ENCODE measurements at regions not wholly inside any gene's neighbourhood (a gene's known extent, or its start where the extent isn't known, plus 50 kb on each side); places are given as distances from the start of the nearest gene placed in this dataset.

DNA sequence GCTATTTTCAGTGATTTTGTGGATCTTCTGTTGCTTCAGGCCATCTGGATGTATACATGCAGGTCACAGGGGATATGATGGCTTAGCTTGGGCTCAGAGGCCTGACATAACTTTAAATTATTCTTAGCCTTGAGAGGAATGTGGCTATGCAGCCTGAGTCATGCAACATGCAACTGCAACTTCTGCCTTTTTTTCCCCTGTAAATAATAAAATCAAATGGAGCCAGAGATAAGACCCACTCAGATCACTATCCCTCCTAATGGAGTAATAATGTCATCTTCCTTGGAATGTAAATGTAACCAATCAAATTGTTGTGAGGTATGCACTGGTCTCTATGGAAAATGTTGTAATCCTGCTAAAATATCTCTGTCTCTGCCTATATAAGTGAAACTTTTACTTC is 54.9 kb downstream of the MAGEB17 start:
- DNase-seq, result no peak

DNA sequence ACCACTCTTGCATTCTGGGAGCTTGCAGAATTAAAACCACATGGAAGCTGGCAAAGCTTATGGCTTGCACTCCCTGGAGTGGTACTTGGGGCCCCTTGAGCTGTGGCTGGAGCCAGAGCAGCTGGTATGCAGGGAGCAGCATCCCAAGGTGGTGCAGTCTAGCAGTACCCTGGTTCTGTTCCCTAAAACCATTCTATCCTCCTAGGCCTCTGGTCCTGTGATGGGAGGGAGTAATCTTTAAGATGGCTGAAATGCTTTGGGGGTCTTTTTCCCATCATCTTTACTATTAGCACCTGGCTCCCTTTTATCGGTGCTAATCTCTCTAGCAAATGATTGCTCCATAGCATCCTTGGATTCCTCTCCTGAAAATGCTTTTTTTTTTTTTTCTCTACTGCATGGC is 56.1 kb downstream of the MAGEB17 start:
- no peak for DNase-seq

DNA sequence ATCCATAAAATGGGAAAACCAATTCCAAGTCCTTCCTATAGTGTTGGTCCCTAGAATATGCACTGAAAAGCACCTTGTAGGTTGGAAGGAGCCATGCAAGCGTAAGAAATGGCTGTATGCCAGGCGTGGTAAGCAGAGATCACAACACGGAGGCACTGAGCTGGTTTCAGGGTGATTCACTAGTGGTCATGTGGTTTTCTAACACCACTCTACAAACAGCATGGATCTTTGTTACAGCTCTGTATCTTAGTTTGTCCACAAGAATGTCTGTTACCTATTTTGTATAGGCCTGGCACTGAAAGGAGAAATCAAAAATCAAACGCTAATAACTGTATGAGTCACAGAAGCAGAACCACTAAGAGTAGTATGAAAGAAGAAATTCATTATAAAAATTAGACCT is 71.9 kb downstream of the MAGEB17 start:
- no peak for DNase-seq

DNA sequence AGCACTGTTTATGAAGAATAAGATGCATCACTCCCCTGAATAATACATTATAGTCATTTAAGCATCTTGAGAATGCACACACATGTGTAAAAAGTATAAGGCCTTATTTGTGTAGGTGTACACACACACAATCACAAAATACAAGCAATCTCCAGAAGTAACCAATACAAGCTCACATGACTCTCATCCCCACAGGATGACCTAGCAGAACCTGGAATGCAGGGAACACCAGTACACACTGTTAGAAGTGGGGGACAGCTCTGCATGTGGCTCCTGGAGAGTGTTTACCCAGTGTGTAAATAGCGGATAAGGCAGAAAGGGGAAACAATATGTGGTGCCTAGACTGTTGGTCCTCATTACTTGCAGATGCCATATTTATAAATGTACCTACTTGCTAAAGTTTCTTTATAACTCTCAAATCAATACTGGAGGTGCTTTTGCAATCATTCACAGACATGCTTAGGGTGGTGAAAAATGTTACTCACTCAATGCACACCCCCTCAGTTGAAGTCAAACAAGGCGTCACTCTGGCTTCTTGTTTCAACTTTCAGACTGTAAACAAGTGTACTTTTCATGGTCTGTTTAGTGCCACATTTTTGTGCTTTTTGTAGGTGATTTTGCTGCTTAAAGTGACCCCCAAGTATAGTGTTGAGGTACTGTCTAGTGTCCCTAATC is 73.1 kb downstream of the MAGEB17 start:
- DNase-seq, result no peak

DNA sequence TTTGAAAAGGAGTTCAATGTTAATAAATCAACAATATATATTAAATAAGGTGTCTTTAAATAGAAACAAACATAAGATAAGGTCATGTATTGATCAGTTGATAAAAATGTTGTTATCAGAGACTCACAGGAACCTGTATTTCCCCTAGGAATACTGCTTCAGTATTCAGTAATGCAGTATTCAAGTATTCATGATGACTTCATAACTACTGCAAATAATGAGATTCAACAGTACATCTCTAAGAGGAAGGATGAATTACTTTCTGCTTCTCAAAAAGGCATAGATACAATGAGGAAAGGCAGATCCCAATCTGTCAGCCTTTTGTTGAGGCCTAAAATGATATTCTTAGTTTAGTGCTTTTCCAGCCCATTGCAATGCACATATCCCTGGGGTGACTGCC is 73.7 kb downstream of the MAGEB17 start:
- DNase-seq, result no peak

DNA sequence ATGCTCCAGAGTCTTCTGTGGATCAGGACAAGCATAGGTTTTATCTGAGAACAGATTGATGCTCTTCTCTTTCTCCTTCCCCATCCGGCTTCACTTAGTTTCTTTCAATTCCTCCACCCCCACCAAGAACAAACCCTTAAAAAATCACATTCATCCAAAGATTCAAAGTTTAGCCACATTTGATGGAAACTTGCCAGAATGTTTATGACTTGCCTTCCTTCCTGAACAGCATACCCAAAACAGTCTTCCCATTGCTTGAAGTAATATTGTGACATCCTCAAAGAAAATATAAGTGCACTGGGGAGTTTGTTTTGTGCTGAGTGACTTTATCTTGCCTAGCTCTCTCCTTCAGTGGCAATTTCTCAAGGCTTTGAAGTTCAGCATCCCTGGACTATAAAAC is 83.0 kb downstream of the MAGEB17 start:
- no peak for DNase-seq

DNA sequence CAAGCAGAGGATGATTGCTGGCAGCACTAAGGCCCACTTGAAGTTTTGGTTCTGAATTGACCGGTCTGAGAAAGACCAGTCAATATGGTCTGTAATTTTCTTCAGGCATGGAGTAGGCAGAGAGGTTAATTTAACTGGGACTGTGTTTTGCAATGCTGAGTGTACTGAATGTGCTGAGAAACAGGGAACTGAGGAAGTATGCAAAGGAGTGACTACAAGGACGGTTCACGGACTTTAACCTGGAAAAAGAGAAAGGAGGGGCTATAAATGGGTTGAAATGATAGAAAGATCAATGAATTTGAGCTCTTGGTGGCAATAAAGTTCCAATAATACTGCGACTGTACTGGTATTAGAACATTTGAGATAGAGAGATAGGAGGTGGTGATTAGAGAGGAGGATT is 84.5 kb downstream of the MAGEB17 start:
- DNase-seq, result no peak

DNA sequence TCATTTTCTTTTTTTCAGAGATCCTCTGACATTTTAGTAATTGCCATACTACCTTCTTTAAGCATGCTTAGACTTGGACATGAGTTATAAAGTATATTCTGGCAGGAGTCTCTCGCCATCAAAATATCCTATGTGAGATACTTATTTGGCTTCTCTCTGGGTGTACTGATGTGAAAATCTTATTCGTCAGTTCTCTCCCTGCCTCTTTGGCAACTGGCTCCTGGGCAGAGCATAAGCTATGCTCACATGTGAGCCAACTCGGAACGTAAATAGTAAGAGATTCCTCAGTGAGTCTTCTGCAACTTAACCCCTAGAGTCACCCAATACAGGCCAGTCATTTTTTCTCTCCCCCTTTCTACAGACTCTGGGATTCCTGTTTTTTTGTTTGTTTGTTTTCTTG is 91.6 kb downstream of the MAGEB17 start:
- no peak for DNase-seq

DNA sequence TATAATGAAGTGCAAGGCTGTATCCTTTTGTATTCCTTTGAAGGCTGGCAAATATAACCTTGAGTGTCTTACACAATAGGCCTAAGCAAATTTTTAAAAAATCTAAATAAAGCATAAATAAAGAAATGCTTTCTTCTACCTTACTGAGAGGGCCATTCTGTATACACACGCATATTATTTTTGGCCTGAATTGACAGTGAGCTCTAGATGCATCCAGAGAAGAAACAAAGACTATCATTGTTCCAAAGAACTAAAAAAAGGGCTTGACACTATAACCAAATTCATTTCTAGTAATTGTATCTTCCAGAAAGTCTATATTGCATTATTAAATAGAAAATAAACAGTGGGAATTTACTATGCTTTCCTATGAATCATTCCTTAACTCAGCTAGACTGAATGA is 100.2 kb downstream of the MAGEB17 start:
- DNase-seq, result no peak

DNA sequence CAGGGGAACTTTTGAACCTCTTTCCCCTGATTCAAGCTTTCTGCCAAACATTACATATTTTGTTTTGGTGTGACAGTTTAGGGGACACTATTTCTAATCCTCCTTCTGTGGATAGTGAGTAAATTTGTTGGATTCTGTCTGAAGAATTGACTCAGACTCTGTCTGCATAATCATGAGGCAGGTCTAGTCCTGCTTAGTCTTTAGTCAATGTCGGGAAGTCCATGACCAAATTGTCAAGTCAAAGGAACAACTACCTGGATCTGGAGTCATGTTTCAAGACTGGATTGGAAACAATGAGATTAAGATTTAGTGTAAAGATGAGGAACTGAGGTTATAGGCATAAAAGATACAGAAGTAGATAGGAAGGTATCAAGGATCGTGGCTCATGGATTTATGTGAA is 100.9 kb downstream of the MAGEB17 start:
- no peak for DNase-seq

DNA sequence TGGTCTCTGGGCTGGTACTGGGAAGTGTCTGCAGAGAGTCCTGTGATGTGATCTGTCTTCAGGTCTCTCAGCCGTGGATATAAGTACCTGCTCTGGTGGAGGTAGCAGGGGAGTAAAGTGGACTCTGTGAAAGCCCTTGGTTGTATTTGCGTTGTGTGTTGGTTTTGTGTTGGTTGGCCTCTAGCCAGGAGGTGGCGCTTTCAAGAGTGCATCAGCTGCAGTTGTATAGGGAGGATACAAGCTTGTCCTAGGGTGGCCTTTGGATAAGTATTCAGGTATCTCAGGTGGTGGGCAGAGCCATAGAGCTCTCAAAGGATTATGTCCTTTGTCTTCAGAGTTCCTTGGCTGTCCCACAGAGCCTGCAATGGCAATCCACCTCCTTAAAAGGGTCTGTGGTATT is 111.6 kb downstream of the MAGEB17 start:
- DNase-seq, result no peak

DNA sequence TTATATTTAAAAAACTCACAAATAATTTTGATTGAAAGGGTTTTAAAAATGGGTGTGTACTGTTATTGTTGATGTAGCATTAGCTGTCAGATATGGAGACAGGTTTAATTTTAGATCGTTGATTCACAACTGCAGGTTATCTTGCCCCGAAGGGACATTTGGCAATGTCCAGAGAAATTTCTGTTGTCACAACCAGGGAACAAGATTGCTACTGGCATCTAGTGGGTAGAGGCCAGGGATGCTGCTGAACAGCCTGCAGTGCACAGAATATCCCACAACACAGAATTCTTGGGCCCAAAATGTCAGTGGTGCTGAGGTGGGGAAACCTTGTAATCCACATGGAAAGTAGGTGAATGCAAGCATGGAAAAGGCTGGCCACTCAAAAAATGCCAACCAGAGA is 114.9 kb downstream of the MAGEB17 start:
- no peak for DNase-seq

DNA sequence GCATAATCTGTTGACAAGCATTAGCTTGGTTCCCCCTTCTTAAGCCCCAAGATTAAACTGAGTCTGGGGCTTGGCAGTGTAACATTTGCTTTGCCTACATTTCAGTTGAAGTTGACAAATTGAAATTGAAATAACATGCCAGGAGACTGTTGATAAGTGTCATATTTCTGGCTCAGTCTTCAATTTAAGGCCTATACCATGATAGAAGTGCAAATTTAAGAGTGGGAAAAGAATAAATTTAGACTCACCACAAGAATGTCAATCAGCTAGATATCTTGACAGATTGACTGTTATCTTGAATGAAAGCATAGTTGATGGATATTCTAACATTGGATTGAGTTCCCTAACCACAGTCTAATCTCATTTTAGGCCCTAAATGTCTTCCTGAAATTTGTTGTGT is 117.6 kb downstream of the MAGEB17 start:
- no peak for DNase-seq

DNA sequence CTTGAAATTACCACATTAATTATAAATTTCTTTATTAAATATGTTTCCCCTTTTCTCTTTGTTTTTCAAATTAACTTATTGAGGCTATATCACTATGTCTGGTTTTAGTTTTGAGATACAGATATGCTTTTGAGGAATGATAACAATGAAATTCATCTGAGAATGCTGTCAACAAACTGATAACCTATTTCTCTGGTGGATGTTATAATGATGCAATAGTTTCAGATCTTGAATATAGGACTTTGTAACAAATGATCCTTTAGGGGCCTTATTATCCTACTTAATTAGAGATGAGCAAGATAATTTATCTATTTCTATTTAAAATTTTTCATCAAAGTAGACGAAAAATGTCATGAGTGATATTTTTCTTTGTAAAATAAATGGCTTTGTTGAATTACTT is 123.7 kb downstream of the MAGEB17 start:
- no peak for DNase-seq

DNA sequence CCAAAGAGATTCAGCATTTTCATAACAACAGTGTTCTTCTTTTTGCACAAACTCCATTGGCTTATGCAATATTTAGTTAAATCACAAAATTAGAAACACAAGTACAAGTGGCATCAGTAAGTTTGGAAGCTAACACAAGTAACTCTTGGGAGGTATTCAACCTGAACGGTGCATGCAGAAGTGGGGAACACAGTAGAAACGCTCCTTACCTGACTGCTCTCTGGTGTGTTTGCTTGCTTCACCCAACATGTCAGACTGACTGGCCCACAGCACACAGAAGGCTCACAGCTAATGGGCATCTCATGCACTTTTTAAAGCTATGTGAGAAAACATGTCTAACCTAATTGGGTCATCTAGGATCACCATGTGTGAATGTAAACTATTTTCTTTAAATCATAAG is 133.6 kb downstream of the MAGEB17 start:
- no peak for DNase-seq

DNA sequence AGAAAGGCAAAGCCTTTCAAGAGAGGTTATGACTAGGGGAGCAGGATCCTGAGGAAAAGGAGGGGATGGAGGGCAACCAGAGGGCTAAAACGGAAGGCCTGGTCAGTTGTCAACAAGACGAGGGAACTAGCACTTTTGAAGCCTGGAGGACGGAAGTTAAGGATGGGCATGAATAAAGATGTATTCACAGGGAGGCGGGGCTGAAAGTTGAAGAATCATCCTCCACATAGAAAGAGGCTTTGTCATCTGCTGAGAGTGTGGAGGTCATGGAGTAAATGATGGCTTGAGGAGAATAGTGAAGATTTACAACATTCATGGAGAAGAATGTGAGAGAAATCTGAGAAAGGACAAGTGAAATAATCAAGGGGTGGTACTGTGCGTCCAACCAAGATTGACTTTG is 137.5 kb downstream of the MAGEB17 start:
- no peak for DNase-seq

DNA sequence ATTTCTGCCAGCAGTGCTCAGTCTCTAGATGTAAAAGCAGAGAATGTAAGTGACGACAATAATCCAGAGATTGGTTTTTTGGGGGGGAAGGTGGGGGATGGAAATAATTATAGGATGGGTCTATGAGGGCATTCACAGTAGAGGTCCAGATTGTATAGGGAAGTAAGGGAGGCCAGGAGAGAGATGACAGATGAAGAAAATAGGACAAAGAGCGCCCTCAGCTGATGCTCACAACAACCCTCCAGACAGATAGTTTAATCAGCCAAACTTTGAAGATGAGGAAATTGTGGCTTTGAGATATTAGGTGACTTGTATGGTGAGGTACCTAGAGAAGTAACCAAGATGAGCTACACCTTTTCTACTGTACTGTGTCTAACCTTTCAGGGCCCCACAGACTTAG is 137.9 kb downstream of the MAGEB17 start:
- no peak for DNase-seq

DNA sequence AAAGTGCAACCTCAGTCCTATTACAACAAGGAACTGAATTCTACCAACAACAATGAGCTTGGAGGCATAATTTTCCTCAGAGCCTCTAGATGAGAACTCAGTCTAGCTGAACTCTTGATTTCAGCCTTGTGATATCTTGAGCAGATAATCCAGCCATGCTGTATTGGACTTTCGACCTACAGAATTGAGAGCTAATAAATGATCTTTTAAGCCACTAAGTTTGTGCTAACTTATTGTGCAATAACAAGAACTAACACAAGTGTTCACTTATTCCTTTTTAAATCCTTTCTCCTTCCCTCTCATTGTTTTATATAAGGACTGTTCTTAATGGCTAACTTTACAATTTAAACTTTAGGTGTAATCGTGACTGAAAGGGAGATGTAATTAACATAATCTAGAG is 140.7 kb downstream of the MAGEB17 start:
- DNase-seq, result no peak

DNA sequence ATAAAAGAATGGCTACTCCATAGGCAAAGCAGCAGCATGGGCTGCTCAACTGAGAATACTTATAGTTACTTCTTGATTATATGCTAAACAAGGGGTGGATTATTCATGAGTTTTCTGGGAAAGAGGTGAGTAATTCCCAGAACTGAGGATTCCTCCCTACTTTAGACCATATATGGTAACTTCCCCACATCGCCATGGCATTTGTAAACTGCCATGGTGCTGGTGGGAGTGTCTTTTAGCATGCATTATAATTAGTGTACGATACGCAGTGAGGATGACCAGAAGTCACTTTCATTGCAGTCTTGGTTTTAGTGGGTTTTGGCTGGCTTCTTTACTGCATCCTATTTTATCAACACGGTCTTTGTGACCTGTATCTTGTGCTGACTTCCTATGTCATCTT is 141.5 kb downstream of the MAGEB17 start:
- DNase-seq, result no peak

DNA sequence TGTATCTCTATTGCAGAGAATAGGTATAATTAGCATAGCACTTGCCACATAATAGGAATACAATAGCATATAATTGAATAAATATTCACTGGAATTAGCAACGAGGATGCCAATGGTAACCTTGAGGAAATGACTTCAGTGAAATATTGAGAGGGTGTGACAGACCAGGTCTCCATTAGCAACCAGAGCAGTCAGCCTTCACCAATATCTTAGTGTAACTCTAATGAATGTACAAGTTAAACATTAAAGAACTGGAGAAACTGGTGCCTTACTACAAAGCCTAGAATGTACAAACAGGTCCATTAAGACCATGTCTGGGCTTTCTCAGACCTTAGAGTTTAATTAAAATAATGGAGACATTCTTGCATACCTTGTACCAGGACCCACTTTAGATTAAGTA is 143.0 kb downstream of the MAGEB17 start:
- no peak for DNase-seq

DNA sequence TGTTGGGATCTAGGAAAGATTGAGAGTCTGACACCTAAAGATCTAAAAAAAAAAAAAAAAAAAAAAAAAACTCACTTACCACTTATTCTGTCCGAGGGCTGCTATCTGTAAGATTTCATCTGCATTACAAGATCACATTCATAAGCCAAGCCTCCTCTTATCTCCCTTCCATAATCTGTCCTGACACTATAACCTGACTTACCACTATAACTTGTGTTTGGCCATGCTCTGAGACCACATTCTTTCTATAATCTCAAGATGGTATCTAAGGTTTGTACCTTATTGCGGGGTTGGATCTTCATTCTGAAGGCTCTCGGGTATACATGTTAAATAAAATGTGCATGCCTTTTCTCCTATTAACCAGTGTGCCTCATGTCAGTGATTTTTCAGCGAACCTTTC is 144.4 kb downstream of the MAGEB17 start:
- DNase-seq, result no peak

DNA sequence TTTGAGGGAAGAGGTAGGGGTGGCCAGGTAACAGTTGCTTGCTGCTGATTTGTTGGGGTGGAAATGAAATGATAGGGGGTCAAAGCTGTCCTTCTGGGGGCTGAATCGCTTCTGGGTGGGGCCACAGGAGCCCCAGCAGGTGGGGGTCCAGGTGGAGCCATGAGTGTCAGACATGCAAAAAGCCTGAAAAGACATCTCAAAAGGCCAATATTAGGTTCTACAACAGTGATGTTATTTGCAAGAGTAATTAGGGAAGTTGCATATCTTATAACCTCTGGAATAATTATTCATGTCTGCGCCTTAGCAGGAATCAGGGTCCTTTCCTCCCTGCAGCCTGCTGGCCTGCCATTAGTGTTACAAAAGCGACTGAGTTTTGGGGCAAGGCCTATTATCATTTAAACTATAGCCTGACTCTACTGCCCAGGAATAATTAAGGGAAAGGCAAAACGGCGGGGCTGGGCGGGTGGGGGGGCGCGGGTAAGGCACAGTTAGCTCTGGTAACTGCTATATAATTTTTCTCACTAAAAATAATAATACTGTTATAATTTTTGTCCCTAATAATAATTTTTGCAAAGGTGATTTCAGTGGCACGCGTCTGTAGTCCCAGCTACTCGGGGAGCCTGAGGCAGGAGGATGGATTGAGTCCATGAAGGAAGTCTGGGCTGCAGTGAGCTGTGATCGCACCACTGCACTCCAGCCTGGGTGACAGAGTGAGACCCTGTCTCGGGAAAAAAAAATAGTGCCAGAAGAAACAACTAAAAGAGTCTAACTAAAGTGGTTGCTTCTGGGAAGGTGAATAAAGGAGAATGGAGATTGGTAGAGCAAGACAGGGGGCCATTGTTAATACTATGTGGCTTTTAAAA is 145.7 kb downstream of the MAGEB17 start:
- DNase-seq, result no peak

DNA sequence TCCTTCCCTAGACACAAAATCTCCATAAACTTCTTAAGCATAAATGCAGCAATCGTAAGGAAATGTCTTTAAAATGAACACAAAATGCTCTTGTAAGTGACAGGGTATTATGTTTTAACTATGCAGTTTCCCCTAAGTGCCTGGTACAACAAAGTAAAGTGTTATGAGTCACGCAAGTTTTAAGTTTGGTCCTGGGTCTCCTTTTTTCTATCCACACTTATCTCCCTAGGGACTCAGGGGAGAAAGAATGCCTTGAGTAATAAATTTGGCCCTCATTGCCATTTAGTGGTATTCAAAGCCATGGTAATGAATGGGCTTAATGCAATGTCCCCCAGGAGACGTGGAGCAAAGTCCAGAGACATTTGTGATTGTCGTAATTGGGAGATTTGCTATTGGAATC is 149.1 kb downstream of the MAGEB17 start:
- no peak for DNase-seq

DNA sequence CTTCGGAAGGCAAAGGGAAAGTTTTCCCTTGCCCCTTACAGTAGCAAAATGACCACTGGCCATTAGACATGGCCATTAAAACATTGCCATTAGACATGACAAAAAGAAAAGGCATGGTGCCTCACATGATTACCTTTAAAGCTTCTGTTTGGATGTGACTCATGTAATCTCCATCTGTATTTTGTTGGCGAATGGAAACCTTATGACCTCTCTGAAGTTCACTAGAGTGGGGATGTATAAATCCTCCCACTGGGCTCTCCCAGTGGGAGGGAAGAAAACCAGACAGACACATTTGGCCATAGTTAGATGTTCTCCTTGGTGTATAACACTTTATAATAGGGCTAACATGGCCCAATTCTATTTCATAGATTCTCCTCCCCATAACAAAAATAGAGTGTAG is 152.6 kb downstream of the MAGEB17 start:
- DNase-seq, result no peak
